PFSK-1 (cell line): ENCODE measurements at regions not wholly inside any gene's neighbourhood (a gene's known extent, or its start where the extent isn't known, plus 50 kb on each side); places are given as distances from the start of the nearest gene placed in this dataset.

Experiments used
- FOXP2 ChIP-seq: optimal IDR thresholded peaks from 2 replicates; pipeline ENCODE3; 2011; ENCODE audit warnings: borderline replicate concordance, control low read depth, inconsistent platforms; ENCODE audit not compliant: insufficient read depth; ENCODE audit errors: extremely low read length, extremely low read depth
- POLR2AphosphoS5 ChIP-seq: IDR thresholded peaks from 2 replicates; pipeline ENCODE4 v1.6.1; 2012; ENCODE audit warnings: low read depth, mild to moderate bottlenecking, control low read depth, low read length, moderate library complexity
- SIN3A ChIP-seq: IDR thresholded peaks from 2 replicates; pipeline ENCODE4 v1.6.1; 2012; ENCODE audit warnings: mild to moderate bottlenecking, low read length, moderate library complexity, borderline replicate concordance; ENCODE audit not compliant: insufficient read depth
- TAF1 ChIP-seq: IDR thresholded peaks from 2 replicates; pipeline ENCODE4 v1.6.1; 2012; ENCODE audit warnings: low read length, control low read depth, borderline replicate concordance; ENCODE audit not compliant: insufficient read depth
- TF ChIP-seq, protein P1 (sequence below), 2 experiments: IDR thresholded peaks; 2 replicates each; pipeline versions ENCODE4 v1.6.1 to v1.8.0; 2011 to 2012; ENCODE audit warnings: low read depth in 2 of 2, low read length in 2 of 2, control low read depth in 1 of 2, inconsistent platforms in 1 of 2, mild to moderate bottlenecking in 1 of 2, moderate library complexity in 1 of 2; ENCODE audit not compliant: insufficient read depth in 1 of 2

DNA sequence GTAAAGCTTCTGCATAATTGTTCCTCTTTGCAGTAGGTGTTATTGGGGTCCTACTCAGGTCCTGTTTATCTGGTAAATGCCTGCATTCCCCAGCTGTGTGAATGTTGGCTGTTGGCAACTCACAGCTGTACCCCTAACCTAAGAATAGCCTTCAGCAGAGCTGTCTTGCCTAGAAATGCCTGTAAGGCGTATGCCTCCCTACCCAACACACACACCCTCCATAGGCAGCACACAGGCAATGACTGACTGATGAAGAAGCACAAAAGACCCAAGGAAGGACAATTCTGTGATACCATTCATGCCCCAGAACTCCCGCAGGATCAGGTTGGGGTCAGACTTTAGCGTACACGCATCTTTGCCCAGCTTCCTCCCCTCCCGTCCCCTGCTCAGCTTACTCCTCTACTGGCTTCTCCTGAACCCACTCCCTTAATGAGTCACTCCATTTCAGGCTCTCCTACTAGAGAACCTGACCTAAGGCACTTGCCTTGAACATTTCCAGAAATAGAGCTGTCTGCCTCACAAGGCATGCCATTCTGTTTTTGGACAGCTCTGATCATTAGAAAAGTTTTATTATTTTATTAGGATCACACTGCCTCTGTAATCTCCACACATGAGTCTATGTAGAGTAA, 99.2 kb upstream of the PIK3CG start:
- TF ChIP-seq FOXP2 (no peak), SIN3A (no peak), TAF1 (no peak), POLR2AphosphoS5 (no peak)
- TF ChIP-seq, protein P1, sequence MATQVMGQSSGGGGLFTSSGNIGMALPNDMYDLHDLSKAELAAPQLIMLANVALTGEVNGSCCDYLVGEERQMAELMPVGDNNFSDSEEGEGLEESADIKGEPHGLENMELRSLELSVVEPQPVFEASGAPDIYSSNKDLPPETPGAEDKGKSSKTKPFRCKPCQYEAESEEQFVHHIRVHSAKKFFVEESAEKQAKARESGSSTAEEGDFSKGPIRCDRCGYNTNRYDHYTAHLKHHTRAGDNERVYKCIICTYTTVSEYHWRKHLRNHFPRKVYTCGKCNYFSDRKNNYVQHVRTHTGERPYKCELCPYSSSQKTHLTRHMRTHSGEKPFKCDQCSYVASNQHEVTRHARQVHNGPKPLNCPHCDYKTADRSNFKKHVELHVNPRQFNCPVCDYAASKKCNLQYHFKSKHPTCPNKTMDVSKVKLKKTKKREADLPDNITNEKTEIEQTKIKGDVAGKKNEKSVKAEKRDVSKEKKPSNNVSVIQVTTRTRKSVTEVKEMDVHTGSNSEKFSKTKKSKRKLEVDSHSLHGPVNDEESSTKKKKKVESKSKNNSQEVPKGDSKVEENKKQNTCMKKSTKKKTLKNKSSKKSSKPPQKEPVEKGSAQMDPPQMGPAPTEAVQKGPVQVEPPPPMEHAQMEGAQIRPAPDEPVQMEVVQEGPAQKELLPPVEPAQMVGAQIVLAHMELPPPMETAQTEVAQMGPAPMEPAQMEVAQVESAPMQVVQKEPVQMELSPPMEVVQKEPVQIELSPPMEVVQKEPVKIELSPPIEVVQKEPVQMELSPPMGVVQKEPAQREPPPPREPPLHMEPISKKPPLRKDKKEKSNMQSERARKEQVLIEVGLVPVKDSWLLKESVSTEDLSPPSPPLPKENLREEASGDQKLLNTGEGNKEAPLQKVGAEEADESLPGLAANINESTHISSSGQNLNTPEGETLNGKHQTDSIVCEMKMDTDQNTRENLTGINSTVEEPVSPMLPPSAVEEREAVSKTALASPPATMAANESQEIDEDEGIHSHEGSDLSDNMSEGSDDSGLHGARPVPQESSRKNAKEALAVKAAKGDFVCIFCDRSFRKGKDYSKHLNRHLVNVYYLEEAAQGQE (IDR thresholded peaks at IDR 0.05; ENCODE audit: insufficient read depth in 1 of 2, low read depth in 2 of 2, low read length in 2 of 2) = no peak

DNA sequence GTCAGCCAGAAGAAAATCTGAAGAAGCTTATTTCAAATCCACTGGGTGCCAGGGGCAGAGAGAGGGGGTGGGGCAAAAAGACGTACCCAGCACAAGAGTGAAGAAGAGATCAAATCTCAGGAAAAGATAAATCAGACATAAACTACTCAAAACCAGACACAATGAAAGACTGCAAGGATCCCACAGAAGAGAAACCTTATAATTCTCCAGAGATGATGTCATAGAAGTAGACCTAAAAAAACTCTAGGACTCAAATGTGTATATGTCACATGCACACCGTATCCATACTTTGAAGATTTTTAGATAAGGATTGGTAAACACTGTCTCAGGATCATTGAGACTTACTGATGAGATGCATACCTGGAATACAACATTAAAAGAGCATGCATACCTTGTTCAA, 98.5 kb upstream of the PIK3CG start:
- TF ChIP-seq TAF1 (no peak), FOXP2 (no peak), SIN3A (no peak), POLR2AphosphoS5 (no peak)
- TF ChIP-seq, protein P1 (IDR thresholded peaks at IDR 0.05; ENCODE audit: insufficient read depth in 1 of 2, low read depth in 2 of 2, low read length in 2 of 2) = no peak

DNA sequence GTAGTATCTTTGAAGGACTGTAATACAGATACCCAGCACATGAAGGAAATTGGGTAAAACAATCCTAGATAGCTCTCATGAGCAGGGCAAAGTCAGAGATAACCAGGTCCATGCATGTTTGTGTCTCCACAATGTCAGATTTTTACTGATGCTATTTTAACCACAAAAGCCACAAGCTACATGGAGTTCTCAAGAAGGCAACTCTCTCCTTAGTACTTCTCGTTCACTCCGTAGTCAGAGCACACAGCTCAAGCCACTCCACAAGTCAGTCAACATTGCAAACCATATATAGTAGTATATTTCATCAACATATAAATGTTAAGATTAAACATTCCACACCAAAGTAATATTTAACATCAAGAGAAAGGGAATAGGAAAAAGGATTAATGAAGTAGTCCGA, 98.0 kb upstream of the PIK3CG start:
- TF ChIP-seq, protein P1 (IDR thresholded peaks at IDR 0.05; ENCODE audit: insufficient read depth in 1 of 2, low read depth in 2 of 2, low read length in 2 of 2) = no peak
- no peak for TF ChIP-seq FOXP2
- no peak for TF ChIP-seq SIN3A
- no peak for TF ChIP-seq POLR2AphosphoS5
- TF ChIP-seq TAF1 = no peak

DNA sequence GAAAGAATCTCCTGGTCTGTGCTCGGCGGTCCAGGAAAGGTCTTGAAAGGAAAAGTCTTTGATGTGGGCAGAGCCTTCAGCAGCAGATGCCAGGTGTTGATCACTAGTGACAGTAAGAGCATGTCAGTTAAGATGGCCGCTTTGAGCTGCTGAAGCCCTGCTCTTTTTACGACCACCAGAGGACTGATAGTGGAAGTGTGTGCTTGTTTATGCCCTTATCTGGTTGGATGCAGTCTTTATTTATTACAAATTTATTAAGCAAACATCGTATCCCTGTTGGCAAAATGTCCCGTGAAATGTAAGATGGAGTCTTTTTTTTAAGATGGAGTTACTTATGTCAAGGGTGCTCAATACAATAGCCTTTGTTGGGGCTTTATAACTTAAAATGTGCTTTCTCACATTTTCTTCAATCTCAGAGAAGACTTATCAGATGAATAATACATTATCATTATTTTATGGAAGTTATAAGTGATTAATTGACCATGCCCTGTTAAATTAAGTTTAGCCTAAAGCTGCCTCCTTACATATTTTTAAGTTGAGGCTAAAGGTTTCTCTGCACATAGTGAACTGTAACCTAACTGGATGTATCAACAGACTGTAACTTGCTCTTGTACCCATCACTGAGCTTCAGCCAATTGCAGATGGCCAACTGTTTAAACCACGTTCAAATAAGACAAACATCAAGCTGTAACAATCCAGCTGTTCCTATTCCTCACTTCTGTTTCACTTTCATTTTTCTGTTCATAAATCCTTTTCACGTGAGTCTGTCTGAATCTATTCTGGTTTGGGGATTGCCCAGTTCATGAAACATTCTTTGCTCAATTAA, 97.4 kb upstream of the PIK3CG start:
- TF ChIP-seq TAF1 = no peak
- TF ChIP-seq FOXP2 = no peak

DNA sequence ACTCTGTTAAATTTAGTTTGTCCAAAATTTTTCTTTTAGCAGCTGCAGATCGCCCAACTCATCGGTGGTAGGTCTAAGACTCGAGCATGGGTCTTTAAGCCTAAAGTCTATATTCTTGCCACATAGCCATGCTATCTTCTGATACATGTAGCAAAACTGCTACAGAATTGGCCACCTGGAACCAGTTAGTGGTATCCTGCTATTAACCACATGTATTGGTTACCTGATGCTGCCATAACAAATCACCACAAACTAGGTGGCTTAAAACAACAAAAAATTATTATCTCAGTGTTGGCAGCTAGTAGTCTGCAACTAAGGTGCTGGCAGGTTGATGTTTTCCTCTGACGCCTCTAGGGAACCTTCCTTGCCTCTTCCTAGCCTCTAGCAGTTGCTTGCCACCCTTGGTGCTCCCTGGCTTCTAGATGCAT, 96.7 kb upstream of the PIK3CG start:
- TF ChIP-seq POLR2AphosphoS5 (no peak), TAF1 (no peak), SIN3A (no peak), FOXP2 (no peak)
- TF ChIP-seq, protein P1 (IDR thresholded peaks at IDR 0.05; ENCODE audit: insufficient read depth in 1 of 2, low read depth in 2 of 2, low read length in 2 of 2) = no peak
